T1000 (cell line): ENCODE measurements at regions not wholly inside any gene's neighbourhood (a gene's known extent, or its start where the extent isn't known, plus 50 kb on each side); places are given as distances from the start of the nearest gene placed in this dataset.

Experiments used
- DNase-seq: peaks from one replicate; lab custom pipeline; 2025; ENCODE audit warnings: mixed read lengths; lab: John Stamatoyannopoulos, UW

DNA sequence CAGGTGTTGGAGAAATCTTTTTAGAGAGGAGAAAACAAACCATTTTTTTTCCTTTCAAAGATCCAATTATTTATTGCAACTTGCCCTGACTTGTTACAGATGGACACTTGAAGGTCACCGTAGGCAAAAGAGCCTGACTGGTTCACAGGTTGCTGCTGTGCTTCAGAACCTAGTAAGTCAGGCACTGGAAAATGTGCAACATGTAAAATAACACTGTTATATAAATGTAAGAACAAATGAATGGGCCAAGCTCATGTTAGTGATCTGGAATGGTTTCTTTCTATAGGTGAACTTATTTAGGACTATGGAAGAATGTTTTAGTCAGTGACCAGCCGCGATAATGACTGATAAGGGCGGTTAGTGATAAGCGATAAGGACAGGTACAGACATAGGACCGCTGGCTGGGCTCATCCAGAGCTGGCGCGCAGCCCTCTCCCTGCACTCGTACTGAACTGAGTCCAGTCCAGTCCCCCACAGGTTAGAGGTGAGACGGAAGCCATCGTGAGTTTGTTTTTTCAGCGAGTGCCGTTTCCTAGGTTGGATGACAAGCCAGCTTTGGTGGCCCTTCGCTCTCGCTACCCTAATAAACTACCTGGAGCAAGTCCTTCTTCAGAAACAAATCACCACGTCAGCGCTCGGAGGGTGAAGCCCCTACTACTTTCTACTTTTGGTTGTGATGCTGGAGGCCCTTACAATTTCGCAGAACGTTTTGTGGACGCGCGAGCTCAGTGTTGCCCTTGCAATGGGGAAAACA is 94.4 kb upstream of the PRDM1 start:
- DNase-seq = no peak

DNA sequence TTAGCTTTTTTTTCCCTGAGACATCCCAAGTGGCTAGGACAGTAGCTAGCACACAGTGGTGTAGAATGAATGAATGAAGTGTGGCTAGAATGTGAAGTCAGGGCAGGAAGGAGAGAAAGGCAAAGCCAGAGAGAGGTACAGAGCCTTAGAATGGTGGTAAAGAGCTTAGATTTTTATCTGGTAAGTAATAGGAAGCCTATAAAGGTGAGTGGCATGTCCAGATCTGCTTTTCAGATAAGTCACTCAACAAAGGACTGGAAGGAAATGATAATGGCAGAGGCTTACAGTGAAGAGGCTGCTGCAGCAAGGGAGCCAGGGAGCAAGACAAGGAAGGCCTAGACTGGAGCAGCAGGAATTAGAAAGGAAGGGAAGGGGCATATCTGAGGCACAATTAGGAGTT is 96.0 kb upstream of the PRDM1 start:
- no peak for DNase-seq

DNA sequence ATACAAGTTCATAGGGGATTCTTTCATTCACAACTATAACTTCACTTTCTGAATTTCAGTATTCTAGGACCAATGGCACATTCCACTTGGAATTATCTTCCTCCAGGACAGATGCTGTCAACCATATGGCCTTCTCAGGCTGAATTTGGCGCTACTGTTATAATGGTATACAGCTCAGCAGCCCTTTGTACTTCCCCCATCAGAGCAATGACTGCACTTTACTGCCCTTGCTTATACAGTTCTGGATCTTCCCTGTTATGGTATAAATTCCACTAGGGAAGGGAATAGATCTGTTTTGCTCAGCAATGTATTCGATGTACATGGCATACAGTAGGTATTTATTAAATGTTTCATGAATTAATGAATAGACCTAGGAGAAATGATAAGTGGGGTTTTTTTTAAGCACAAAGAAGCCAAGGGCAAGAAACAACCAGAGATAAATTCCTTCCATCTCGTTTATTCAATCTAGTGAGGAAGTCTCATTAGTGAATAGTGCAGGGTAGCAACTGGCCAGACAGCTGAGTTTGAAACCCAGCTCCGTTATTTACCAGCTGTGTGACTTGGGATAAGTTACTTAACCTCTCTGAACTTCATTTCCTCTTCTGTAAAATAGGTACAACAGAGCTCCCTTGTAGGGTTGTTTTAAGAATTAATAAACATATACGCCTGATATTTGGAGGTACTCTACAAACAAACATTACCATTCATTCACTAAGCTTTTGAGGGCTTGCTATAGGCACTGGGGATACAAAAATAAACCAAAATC is 97.1 kb upstream of the PRDM1 start:
- DNase-seq = no peak

DNA sequence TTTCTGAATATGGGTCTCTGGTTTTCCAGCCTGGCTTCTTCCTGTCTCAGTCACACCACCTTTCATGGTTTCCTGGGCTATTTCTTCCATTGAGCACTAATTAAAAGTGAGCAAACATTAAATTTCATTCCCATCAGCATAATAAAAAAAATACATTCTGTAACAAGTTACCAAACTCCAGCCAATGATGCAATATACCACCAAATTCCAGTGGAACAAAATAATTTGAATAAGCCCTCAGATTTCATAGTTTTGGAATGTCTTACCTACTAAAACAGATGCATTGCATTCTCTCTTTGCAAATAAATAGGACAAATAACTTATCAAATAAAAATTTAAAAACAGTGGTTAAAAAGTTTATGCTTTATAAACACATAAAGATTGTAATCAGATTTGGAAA is 97.8 kb upstream of the PRDM1 start:
- no peak for DNase-seq

DNA sequence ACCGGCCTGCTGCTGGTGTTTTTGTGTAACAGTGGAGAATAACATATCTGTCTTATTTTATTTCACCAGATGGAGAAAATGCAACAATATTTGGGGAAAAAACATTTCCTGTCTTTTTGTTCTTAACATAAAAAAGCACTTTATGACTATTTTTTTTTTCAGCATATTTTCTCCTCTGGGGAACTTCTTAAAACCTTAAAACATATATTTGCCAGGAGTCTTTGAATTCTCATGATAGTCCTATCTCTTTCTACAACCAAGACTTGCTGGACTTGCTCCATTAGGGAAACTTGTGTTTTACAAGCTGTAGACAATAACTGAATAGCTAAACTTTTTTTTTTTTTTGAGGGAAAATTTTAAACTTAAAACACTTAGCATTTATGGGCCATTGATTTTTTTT is 98.6 kb upstream of the PRDM1 start:
- no peak for DNase-seq

DNA sequence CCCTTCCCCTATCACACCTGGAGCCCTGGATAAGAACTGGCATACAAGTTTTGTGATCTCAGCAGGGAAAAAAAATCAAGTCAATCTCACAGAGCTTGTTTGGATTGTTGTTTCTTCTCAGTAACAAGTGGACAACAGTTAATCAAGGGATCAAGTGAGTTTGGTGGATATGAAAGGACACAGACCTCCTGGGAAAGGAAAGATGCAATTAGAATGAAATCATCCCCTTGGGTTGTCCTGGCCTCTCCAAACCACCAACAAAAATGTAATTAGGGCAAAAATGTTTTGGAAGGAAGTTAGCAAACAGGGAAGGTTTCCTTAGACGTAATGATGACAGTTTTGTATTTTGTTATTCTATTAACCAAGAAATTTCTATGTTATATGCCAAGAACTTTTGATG is 99.1 kb upstream of the PRDM1 start:
- no peak for DNase-seq

DNA sequence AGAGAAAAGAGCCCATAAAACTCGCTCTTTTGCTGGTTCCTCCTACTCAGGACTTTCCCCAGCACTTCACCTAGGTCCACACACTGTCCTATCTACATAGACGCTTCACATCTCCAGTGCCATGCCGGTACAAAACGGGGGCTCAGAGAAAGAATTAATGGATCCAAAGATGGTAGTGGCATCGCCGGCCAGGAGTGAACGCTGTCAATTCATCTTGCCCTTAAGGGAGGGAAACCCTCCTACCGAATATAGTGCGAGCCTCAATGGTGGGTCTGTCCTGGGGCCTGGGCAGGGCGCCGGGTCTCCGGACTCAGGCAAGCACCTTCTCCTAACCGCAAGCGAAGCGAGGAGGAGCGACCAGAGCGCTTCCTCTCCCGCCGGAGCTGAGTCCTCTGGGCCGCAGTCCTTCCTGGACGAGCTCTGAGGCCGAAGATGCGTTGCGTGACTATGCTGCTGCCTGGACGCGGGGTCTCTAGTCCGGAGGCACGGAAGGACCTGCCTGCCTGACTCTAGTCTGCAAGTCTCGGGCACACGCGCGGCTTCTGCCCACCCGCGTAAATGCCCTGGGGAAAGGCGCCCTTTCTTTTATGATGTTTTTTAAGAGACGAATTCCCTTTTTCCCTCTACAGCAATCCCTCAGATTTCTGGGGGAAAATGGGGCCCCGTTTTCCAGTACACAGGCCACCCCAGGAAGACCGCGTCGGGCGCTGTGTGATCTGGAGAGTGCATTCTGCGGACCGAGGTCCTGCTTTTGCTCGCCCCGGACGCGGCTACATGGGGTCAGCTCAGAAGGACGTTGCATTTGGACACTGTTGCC is 100.1 kb upstream of the PRDM1 start:
- no peak for DNase-seq

DNA sequence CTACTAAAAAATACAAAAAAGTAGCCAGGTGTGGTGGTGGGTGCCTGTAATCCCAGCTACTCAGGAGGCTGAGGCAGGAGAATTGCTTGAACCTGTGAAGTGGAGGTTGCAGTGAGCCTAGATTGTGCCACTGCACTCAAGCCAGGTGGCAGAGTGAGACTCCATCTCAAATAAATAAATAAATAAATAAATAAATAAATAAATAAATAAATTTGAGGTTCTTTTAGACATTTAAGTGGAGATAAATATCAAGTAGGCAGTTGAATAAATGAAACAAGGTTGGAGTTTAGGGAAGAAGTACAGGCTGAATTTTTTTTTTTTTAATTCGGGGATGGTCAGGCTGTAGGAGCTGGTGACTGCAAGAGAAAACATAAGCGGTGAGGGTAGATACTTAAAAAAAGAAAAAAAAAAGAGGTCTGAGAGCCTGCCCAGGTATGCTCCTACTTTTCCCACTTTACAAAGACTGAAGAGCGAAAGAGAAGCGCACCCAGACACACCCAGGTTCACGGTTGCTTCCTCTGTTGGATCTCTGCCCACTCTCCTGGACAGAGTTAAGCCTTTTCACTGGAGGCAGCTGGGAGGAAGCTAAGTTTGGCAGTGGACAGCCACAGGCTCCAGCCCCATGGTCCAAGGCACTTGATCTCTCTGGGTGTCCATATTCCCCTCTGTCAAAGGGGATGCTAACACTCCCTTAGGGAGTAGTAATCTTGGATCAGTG is 100.9 kb upstream of the PRDM1 start:
- no peak for DNase-seq

DNA sequence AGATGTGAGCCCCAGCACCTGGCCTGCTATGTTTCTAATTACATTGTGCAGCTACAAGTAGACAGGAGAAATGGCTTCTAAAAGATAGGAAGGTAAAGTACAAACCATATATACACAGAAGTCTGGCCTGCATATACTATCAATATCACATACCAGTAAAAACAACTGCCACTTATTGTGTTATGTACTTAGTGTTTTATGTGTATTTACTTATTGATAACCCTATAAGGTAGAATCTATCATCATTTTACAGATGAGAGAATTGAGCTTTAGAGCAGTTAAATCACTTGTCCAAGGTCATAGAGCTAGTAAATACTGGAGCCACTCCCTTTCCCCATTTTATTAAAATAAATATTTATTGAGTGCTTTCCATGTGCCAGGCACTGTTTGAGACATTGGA is 102.4 kb upstream of the PRDM1 start:
- DNase-seq = no peak

GRCh38 chr6:105982761-105983540 is 103.2 kb upstream of the PRDM1 start:
- DNase-seq = no peak

DNA sequence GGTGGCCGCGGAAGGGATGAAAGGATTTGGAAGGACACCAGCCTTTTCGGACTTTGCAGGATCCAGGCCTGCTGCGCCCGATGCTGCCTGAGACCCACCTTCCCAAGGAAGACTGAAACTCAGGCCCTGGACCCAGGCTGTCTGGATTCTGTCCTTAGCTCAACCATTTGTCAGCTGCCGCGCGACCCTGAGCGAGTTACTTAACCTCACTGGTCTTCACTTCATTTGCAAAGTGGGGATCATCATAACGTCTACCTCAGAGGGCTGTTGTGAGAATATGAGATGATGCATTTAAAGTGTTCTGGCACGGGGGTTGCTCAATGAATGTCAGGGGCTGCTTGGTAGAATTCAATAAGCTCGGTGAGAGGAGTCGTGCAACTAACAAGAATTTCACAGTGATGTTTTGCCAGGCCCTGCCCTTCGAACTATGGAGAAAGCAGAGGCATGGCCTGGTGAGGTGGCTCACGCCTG is 104.2 kb upstream of the PRDM1 start:
- DNase-seq = no peak

DNA sequence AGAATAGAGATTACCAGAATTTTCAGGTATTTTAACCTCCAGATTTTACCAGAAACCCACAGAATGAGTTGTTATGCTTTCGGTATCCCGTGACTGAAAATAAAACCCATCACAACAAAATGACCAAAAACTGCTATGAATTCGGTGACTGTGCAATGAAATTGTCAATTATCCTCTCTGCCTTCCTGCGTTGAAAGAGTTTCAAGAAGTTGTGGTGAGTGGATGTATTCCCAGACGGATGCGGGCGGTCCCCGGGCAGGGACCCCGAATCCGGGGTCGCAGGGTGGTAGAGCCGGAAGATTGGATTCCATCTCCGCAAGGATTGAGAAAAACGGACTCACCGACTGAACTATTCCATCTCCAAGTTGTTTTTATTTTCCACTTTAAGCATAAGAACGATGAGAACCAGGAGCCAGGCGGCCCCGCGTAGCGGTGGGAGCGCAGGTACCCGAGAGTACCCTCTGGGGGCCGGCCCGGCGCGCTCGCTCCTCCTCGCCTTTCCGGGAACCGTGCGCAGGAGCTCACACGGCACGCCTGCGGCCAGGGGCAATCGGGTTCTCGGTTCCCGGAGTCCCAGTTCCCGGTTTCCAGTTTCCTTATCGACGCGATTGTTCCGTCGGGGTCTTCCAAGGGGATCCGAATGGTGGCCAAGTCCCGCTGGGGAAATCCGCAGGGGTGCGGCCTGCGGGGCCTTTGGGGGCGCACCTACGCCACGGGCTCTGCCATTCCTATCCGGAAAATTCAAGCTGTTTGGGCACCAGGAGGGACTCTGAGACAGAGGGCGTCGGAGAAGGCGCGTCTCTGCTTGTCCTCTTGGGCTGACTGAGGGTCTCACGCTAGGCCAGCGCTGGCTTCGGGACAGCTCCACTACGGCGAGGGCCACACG is 104.9 kb upstream of the PRDM1 start:
- DNase-seq = no peak

GRCh38 chr6:105978974-105979373 is 107.2 kb upstream of the PRDM1 start:
- DNase-seq = no peak

- DNase-seq = no peak
Observed at GRCh38 chr6:105977934-105978504, 108.1 kb upstream of the PRDM1 start.

- DNase-seq = no peak
Observed at GRCh38 chr6:105974986-105975385, 111.2 kb upstream of the PRDM1 start.

DNA sequence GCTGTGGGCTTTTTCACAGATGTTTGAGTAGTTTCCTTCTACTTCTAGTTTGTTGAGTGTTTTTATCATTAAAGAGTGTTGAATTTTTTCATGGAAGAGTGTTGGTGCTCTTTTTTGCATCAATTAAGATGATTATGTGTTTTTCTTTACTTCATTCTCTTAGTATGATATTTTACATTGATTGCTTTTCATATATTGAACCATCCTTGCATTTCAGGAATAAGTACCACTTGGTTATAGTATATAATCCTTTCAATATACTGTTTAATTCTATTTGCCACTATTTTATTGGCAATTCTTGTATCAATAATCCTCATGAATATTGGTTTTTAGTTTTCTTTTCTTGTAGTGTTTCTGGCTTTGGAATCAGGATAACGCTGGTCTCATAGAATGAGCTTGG is 113.7 kb upstream of the PRDM1 start:
- no peak for DNase-seq

DNA sequence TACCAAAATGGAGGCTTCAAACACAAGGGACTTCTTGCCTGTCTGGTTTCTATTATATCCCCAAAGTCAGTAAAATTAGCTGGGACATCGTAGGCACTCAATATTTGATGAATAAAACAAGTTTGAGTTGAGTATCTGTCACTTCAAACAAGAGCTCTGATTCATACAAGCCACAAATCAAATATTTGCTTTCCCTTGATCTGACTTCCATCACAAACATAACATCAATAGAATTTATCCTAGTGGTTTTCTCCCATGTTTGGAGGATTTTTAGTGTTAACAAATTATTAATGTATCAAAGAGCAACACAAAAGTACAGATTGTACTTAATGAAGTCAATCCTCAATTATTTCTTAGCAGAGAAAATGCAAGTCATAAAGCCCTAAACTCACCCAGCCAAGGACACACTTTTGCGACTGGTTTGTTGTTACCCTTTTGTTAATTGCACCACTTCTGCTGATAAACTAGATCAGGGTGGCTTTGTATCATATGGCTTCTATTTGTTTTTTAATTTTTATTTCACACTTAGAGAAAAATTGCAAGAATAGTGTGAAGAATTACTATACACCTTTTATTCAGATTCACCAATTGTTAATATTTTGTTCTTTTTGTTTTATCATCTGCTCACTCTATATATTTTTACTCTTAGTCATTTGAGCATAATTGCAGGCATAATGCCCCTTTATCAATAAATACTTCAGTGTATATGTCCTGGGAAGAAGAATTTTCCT is 117.4 kb upstream of the PRDM1 start:
- no peak for DNase-seq

DNA sequence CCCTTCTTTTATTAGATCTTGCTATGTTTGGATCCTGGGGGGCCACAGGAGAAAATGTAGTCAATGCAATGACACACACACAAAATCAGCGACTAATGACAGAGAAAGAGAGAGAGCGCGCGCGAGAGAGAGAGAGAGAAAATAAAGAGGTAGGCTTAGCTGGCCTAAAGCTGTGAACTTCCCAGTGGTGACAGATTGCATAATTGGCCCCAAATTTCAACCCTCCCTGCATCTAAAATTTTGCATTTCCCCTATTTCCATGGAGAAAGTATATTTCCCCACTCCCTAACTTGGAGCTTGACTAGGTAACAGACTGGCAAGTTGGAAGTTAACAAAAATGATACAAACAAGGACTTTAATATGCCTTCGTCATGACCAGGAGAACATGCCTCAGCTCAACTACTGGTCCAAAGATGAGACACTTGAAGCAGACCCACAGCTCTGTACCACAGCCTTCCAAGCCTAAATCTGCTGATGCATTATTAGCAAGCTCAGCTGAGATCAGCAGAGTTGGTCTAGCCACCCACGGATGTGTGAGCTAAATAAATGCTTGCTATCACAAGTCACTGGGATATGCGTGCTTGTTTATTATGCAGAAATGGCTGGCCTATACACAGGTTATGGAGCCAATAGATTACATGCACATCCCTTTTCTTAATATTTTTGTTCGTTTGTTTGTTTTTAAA is 118.1 kb upstream of the PRDM1 start:
- no peak for DNase-seq

DNA sequence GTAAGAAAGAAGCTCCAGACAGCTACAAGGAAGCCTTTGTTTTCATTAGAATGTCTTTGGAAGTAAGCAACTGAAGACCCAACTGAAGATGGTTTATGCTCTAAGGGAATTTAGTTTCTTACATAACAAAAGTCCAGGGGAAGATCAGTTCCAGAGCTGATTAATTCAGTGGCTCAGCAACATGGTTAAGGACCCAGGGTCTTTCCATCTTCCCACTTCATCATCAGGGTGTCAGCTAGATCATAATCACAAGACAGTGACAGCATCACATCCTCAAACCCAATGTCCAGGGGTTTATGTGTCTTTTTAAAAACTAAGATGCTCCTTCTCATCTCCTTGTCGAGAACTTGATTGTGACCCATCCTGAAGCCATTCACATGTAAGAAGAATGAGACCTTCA is 119.7 kb upstream of the PRDM1 start:
- no peak for DNase-seq
